ENCODE measurements at regions not wholly inside any gene's neighbourhood (a gene's known extent, or its start where the extent isn't known, plus 50 kb on each side); places are given as distances from the start of the nearest gene placed in this dataset.

DNA sequence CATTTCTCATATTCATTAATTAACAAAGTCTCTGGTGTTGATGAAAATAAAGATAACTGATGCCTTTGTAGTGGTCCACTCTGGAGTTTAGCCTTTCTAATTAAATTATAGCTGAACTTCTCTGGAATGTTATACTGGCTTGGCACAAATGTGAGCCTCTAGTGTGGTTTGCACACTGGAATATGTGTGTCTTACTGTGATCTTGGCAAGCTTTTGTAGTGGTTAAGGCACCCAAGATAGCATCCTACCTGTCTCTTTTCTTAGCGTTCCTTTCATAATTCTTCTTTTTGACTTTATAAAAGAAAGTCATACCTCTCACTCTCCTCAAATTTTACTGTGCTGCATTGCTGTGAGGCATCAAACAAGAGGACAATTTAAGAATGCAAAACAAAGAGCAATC is 107.4 kb downstream of the UTRN start:
- TF ChIP-seq, protein P1, sequence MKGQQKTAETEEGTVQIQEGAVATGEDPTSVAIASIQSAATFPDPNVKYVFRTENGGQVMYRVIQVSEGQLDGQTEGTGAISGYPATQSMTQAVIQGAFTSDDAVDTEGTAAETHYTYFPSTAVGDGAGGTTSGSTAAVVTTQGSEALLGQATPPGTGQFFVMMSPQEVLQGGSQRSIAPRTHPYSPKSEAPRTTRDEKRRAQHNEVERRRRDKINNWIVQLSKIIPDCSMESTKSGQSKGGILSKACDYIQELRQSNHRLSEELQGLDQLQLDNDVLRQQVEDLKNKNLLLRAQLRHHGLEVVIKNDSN (IDR thresholded peaks at IDR 0.05) = no peak
- TF ChIP-seq TAF1 (IDR thresholded peaks at IDR 0.05; ENCODE audit: low read depth) (no peak), NFIC (IDR thresholded peaks at IDR 0.05) (no peak), YY1 (IDR thresholded peaks at IDR 0.05; ENCODE audit: low read depth) (no peak), CREB1 (IDR thresholded peaks at IDR 0.05; ENCODE audit: low read depth) (no peak), EGR1 (IDR thresholded peaks at IDR 0.05) (no peak), RAD21 (IDR thresholded peaks at IDR 0.05; ENCODE audit: low read depth) (no peak), EP300 (IDR thresholded peaks at IDR 0.05; ENCODE audit: borderline replicate concordance) (no peak), TEAD4 (IDR thresholded peaks at IDR 0.05) (no peak), TCF12 (IDR thresholded peaks at IDR 0.05; ENCODE audit: low read depth) (no peak), ZBTB7A (IDR thresholded peaks at IDR 0.05; ENCODE audit: low read depth) (no peak), CEBPB (IDR thresholded peaks at IDR 0.05) (no peak), FOXM1 (IDR thresholded peaks at IDR 0.05; ENCODE audit: borderline replicate concordance, low read depth) (no peak)
- TF ChIP-seq, protein P2, sequence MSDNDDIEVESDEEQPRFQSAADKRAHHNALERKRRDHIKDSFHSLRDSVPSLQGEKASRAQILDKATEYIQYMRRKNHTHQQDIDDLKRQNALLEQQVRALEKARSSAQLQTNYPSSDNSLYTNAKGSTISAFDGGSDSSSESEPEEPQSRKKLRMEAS (IDR thresholded peaks at IDR 0.05) = no peak
- TF ChIP-seq, protein P3, sequence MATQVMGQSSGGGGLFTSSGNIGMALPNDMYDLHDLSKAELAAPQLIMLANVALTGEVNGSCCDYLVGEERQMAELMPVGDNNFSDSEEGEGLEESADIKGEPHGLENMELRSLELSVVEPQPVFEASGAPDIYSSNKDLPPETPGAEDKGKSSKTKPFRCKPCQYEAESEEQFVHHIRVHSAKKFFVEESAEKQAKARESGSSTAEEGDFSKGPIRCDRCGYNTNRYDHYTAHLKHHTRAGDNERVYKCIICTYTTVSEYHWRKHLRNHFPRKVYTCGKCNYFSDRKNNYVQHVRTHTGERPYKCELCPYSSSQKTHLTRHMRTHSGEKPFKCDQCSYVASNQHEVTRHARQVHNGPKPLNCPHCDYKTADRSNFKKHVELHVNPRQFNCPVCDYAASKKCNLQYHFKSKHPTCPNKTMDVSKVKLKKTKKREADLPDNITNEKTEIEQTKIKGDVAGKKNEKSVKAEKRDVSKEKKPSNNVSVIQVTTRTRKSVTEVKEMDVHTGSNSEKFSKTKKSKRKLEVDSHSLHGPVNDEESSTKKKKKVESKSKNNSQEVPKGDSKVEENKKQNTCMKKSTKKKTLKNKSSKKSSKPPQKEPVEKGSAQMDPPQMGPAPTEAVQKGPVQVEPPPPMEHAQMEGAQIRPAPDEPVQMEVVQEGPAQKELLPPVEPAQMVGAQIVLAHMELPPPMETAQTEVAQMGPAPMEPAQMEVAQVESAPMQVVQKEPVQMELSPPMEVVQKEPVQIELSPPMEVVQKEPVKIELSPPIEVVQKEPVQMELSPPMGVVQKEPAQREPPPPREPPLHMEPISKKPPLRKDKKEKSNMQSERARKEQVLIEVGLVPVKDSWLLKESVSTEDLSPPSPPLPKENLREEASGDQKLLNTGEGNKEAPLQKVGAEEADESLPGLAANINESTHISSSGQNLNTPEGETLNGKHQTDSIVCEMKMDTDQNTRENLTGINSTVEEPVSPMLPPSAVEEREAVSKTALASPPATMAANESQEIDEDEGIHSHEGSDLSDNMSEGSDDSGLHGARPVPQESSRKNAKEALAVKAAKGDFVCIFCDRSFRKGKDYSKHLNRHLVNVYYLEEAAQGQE (IDR thresholded peaks at IDR 0.05; ENCODE audit: low read depth) = no peak

DNA sequence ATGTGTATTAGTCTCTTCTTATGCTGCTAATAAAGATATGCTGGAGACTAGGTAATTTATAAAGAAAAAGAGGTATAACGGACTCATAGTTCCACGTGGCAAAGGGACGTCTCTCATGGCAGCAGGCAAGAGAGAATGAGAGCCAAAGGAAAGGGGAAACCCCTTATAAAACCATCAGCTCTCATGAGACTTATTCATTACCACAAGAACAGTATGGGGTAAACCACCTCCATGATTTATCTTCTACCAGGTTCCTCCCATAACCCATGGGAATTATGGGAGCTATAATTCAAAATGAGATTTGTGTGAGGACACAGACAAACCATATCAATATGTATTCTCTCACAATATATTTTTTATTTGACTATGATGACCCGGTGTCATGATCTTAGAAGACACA is 109.1 kb downstream of the UTRN start:
- TF ChIP-seq EGR1 (IDR thresholded peaks at IDR 0.05) (no peak), TEAD4 (IDR thresholded peaks at IDR 0.05) (no peak), ZBTB7A (IDR thresholded peaks at IDR 0.05; ENCODE audit: low read depth) (no peak), EP300 (IDR thresholded peaks at IDR 0.05; ENCODE audit: borderline replicate concordance) (no peak), CEBPB (IDR thresholded peaks at IDR 0.05) (no peak), RAD21 (IDR thresholded peaks at IDR 0.05; ENCODE audit: low read depth) (no peak), FOXM1 (IDR thresholded peaks at IDR 0.05; ENCODE audit: borderline replicate concordance, low read depth) (no peak), NFIC (IDR thresholded peaks at IDR 0.05) (no peak)
- TF ChIP-seq, protein P3 (IDR thresholded peaks at IDR 0.05; ENCODE audit: low read depth) = no peak
- TF ChIP-seq, protein P1 (IDR thresholded peaks at IDR 0.05) = no peak
- TF ChIP-seq, protein P2 (IDR thresholded peaks at IDR 0.05) = no peak

DNA sequence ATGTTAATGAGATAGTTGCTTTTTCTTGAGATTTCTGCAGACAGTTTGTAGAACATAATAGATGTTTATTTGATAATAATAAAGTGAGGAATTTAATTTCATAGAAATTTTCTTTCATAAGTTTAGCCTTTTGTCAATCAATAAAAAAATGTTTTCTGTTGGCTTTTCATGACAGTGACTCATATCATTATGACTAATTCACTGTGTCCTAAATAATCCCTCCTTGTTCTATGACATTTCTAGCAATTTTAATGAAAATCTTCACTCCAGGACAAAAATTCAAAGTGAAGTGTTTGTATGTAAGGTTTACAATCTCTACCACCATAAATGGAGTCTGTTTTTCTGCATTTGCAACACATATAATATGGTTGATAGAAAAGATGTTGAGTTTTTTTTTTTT is 109.9 kb downstream of the UTRN start:
- TF ChIP-seq CEBPB (IDR thresholded peaks at IDR 0.05) (no peak), TAF1 (IDR thresholded peaks at IDR 0.05; ENCODE audit: low read depth) (no peak), TCF12 (IDR thresholded peaks at IDR 0.05; ENCODE audit: low read depth) (no peak), TEAD4 (IDR thresholded peaks at IDR 0.05) (no peak), NFIC (IDR thresholded peaks at IDR 0.05) (no peak), FOXM1 (IDR thresholded peaks at IDR 0.05; ENCODE audit: borderline replicate concordance, low read depth) (no peak), YY1 (IDR thresholded peaks at IDR 0.05; ENCODE audit: low read depth) (no peak), CREB1 (IDR thresholded peaks at IDR 0.05; ENCODE audit: low read depth) (no peak), EGR1 (IDR thresholded peaks at IDR 0.05) (no peak), EP300 (IDR thresholded peaks at IDR 0.05; ENCODE audit: borderline replicate concordance) (no peak)
- TF ChIP-seq, protein P3 (IDR thresholded peaks at IDR 0.05; ENCODE audit: low read depth) = no peak

DNA sequence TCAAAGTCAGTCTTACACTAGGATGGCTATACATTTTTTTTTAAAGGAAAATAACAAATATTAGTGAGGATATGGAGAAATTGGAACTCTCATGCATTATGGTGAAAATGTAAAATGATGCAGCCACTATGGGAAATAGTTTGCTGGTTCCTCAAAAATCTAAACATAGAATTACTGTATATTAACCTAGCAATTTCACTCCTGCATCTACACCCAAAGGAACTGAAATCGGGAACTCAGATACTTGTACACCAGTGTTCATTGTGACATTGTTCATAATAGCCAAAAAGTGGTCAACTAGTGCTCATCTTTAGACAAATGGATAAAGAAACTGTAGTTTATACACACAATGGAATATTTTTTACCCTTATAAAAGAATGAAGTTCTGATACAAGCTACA is 110.7 kb downstream of the UTRN start:
- TF ChIP-seq CEBPB (IDR thresholded peaks at IDR 0.05) (no peak), CREB1 (IDR thresholded peaks at IDR 0.05; ENCODE audit: low read depth) (no peak), FOXM1 (IDR thresholded peaks at IDR 0.05; ENCODE audit: borderline replicate concordance, low read depth) (no peak), TAF1 (IDR thresholded peaks at IDR 0.05; ENCODE audit: low read depth) (no peak), EGR1 (IDR thresholded peaks at IDR 0.05) (no peak), YY1 (IDR thresholded peaks at IDR 0.05; ENCODE audit: low read depth) (no peak), RAD21 (IDR thresholded peaks at IDR 0.05; ENCODE audit: low read depth) (no peak), TEAD4 (IDR thresholded peaks at IDR 0.05) (no peak), EP300 (IDR thresholded peaks at IDR 0.05; ENCODE audit: borderline replicate concordance) (no peak), ZBTB7A (IDR thresholded peaks at IDR 0.05; ENCODE audit: low read depth) (no peak), TCF12 (IDR thresholded peaks at IDR 0.05; ENCODE audit: low read depth) (no peak), NFIC (IDR thresholded peaks at IDR 0.05) (no peak)
- TF ChIP-seq, protein P3 (IDR thresholded peaks at IDR 0.05; ENCODE audit: low read depth) = no peak
- TF ChIP-seq, protein P1 (IDR thresholded peaks at IDR 0.05) = no peak
- TF ChIP-seq, protein P2 (IDR thresholded peaks at IDR 0.05) = no peak
